ENCODE measurements at regions not wholly inside any gene's neighbourhood (a gene's known extent, or its start where the extent isn't known, plus 50 kb on each side); places are given as distances from the start of the nearest gene placed in this dataset.

- no peak overlapping the region for H3K4me3 Mint-ChIP-seq (ENCODE audit: unreplicated experiment)
- H3K27me3 Mint-ChIP-seq (ENCODE audit: unreplicated experiment), result no peaks in the 10 kb centered on the region
- no peak for TF ChIP-seq CTCF (IDR thresholded peaks at IDR 0.05; ENCODE audit: unreplicated experiment)
- H3K27ac Mint-ChIP-seq (ENCODE audit: unreplicated experiment), result no peak overlapping the region
- DNase-seq (ENCODE audit: low spot score), result no peak
- no peaks in the 10 kb centered on the region for H3K4me1 Mint-ChIP-seq (ENCODE audit: unreplicated experiment)
- H3K36me3 Mint-ChIP-seq (ENCODE audit: low read depth, unreplicated experiment), result no peaks in the 10 kb centered on the region
- no peaks in the 10 kb centered on the region for H3K9me3 Mint-ChIP-seq (ENCODE audit: unreplicated experiment)
Measured at GRCh38 chr12:115470977-115471376, 787.0 kb upstream of the TBX3 start.

GRCh38 chr12:115470526-115470925 lies 786.6 kb upstream of the TBX3 start:
- no peak overlapping the region for H3K4me3 Mint-ChIP-seq (ENCODE audit: unreplicated experiment)
- no peaks in the 10 kb centered on the region for H3K27me3 Mint-ChIP-seq (ENCODE audit: unreplicated experiment)

GRCh38 chr12:115468087-115468510 lies 784.1 kb upstream of the TBX3 start:
- H3K27ac Mint-ChIP-seq (ENCODE audit: unreplicated experiment), result no peak overlapping the region

More at GRCh38 chr12:115470526-115470925, 786.6 kb upstream of the TBX3 start:
- DNase-seq (ENCODE audit: low spot score), result no peak
- no peaks in the 10 kb centered on the region for H3K36me3 Mint-ChIP-seq (ENCODE audit: low read depth, unreplicated experiment)
- no peaks in the 10 kb centered on the region for H3K4me1 Mint-ChIP-seq (ENCODE audit: unreplicated experiment)
- TF ChIP-seq CTCF (IDR thresholded peaks at IDR 0.05; ENCODE audit: unreplicated experiment), result no peak
- no peaks in the 10 kb centered on the region for H3K9me3 Mint-ChIP-seq (ENCODE audit: unreplicated experiment)
- no peak overlapping the region for H3K27ac Mint-ChIP-seq (ENCODE audit: unreplicated experiment)

GRCh38 chr12:115467531-115467930 lies 783.6 kb upstream of the TBX3 start:
- Mint-ChIP-seq H3K36me3 (ENCODE audit: low read depth, unreplicated experiment) (no peaks in the 10 kb centered on the region), H3K9me3 (ENCODE audit: unreplicated experiment) (no peaks in the 10 kb centered on the region), H3K27me3 (ENCODE audit: unreplicated experiment) (peaks cover 6% of the 10 kb centered on the region), H3K4me1 (ENCODE audit: unreplicated experiment) (no peaks in the 10 kb centered on the region), H3K27ac (ENCODE audit: unreplicated experiment) (no peak overlapping the region), H3K4me3 (ENCODE audit: unreplicated experiment) (no peak overlapping the region)
- no peak for TF ChIP-seq CTCF (IDR thresholded peaks at IDR 0.05; ENCODE audit: unreplicated experiment)
- no peak for DNase-seq (ENCODE audit: low spot score)

More at GRCh38 chr12:115468087-115468510, 784.1 kb upstream of the TBX3 start:
- Mint-ChIP-seq H3K4me3 (ENCODE audit: unreplicated experiment) (no peak overlapping the region), H3K4me1 (ENCODE audit: unreplicated experiment) (no peaks in the 10 kb centered on the region), H3K36me3 (ENCODE audit: low read depth, unreplicated experiment) (no peaks in the 10 kb centered on the region), H3K27me3 (ENCODE audit: unreplicated experiment) (peaks cover 5% of the 10 kb centered on the region), H3K9me3 (ENCODE audit: unreplicated experiment) (no peaks in the 10 kb centered on the region)
- TF ChIP-seq CTCF (IDR thresholded peaks at IDR 0.05; ENCODE audit: unreplicated experiment), result no peak
- no peak for DNase-seq (ENCODE audit: low spot score)

GRCh38 chr12:115466076-115466475 lies 782.1 kb upstream of the TBX3 start:
- no peak for TF ChIP-seq CTCF (IDR thresholded peaks at IDR 0.05; ENCODE audit: unreplicated experiment)
- Mint-ChIP-seq H3K4me1 (ENCODE audit: unreplicated experiment) (no peaks in the 10 kb centered on the region), H3K4me3 (ENCODE audit: unreplicated experiment) (no peak overlapping the region), H3K27me3 (ENCODE audit: unreplicated experiment) (peaks cover 6% of the 10 kb centered on the region), H3K27ac (ENCODE audit: unreplicated experiment) (no peak overlapping the region), H3K36me3 (ENCODE audit: low read depth, unreplicated experiment) (no peaks in the 10 kb centered on the region), H3K9me3 (ENCODE audit: unreplicated experiment) (no peaks in the 10 kb centered on the region)
- DNase-seq (ENCODE audit: low spot score), result no peak
